VCaP (cell line): ENCODE measurements at regions not wholly inside any gene's neighbourhood (a gene's known extent, or its start where the extent isn't known, plus 50 kb on each side); places are given as distances from the start of the nearest gene placed in this dataset.
"Not testable (repeated sequence)": the region's sequence is repeated elsewhere in the genome, so short reads cannot be mapped to it uniquely, and the experiment has no call there.

Experiments used
- H3K27ac ChIP-seq: fragments of 450-650 bp; 2 replicates; pipeline ENCODE4 v1.5.1; 2017
- TF ChIP-seq, protein P1 (sequence below): fragments of 450-650 bp; conservative IDR thresholded peaks from 2 replicates; pipeline ENCODE4 v1.5.1; 2017; ENCODE audit warnings: mild to moderate bottlenecking, moderate library complexity

DNA sequence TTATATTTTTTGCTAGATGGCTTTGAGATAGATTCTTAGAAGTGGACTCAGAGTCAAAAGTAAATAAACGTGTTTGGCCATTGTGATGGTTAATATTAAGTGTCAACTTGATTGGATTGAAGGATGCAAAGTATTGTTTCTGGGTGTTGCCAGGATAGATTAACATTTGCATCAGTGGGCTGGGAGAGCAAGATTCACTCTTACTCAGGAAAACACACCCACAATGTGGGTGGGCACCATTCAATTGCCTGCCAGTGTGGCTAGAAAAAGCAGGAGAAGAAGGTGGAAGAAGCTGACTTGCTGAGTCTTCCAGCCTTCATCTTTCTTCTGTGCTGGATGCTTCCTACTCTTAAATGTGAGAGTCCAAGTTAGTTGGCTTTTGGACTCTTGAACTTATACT, 368.4 kb upstream of the TSPY2 start:
- H3K27ac ChIP-seq, result not testable (repeated sequence)

DNA sequence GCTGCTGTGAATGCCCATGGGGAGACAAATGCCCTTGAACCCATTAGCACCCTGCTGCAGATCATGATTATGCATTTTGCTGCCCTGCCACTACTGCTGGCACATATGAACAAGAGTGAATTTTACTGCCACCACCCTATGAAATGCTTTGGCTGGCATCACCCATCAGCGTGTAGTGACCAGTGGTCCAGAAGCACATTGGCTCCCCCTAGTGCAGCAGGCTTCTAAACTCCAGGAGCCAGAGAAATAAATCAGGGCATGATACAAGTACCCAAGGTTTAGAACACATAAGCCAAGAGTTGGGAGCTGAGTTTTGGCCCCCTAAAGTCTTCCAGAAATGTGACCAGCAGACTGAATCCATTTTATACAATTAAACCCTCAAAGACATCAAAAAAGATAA, 355.4 kb upstream of the TSPY2 start:
- TF ChIP-seq, protein P1, sequence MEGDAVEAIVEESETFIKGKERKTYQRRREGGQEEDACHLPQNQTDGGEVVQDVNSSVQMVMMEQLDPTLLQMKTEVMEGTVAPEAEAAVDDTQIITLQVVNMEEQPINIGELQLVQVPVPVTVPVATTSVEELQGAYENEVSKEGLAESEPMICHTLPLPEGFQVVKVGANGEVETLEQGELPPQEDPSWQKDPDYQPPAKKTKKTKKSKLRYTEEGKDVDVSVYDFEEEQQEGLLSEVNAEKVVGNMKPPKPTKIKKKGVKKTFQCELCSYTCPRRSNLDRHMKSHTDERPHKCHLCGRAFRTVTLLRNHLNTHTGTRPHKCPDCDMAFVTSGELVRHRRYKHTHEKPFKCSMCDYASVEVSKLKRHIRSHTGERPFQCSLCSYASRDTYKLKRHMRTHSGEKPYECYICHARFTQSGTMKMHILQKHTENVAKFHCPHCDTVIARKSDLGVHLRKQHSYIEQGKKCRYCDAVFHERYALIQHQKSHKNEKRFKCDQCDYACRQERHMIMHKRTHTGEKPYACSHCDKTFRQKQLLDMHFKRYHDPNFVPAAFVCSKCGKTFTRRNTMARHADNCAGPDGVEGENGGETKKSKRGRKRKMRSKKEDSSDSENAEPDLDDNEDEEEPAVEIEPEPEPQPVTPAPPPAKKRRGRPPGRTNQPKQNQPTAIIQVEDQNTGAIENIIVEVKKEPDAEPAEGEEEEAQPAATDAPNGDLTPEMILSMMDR, result 0 out of 2 replicates have a peak, but pooled peaks have one; percentile 15
- not testable (repeated sequence) for H3K27ac ChIP-seq

DNA sequence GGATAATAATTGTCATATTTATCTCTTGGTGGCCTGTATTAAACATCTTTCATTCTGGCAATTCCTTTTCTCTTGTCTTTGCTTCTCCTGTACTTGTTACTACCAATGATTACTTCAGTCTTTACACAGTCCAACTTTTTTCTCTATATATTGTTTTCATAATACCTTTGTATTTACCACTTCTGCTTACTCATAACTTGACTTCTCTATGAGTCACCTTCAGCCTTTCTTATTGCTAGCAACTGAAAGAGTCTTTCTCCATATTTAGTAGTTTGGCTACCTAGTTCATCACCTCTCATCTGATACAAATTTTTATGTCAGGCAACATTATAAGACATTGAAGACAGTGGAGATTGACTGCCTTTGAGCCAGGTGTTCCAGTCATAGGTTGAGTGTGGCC, 349.3 kb upstream of the TSPY2 start:
- H3K27ac ChIP-seq, result not testable (repeated sequence)

DNA sequence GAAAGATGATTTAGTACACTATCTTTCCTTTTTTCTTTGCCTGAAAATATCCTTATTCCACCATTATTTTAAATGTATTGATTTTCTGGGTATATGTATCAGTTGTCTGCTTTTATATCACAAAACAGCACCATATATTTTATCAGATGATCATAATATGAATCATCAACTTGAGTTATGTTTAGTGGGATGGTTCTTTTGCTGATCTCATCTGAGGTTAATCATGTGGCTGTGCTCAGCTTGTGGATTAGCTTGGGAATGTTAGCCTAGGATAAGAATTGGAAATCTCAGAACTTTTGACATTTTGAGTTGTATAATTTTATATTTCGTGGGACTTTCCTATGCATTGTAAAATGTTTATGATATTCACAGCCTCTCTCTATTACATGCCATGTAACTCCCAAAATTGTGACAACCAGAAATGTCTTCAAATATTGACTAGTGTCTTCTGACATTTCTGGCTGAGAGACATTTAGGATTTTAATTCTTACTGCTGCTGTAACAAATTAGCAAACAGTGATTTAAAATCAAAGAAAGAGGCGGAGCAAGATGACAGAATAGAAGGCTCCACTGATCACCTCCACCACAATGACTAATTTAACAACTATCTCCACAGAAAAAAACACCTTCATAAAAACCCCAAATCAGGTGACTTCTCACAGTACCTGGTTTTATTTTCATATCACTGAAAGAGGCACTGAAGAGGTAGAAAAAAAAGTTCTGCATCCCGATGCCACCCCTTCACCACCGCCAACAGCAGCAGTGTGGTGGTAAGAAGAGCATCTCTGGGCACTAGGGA, 337.1 kb upstream of the TSPY2 start:
- H3K27ac ChIP-seq, result not testable (repeated sequence)

DNA sequence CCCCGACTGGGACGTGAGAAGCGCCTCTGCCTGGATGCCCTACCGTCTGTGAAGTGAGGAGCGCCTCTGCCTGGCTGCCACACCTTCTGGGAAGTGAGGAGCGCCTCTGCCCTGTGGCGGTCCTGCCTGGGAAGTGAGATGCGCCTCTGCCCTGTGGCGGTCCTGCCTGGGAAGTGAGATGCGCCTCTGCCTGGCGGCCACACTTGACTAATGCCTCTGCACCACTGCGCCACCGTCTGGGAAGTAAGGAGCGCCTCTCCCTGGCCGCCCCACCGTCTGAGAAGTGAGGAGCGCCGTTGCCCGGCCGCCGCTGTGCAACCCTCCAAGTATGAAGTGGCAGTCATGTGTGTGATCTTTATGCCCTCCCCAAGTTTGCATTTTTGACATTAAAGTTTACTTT, 307.6 kb upstream of the TSPY2 start:
- H3K27ac ChIP-seq, result peak overlapping the region; percentile 64

DNA sequence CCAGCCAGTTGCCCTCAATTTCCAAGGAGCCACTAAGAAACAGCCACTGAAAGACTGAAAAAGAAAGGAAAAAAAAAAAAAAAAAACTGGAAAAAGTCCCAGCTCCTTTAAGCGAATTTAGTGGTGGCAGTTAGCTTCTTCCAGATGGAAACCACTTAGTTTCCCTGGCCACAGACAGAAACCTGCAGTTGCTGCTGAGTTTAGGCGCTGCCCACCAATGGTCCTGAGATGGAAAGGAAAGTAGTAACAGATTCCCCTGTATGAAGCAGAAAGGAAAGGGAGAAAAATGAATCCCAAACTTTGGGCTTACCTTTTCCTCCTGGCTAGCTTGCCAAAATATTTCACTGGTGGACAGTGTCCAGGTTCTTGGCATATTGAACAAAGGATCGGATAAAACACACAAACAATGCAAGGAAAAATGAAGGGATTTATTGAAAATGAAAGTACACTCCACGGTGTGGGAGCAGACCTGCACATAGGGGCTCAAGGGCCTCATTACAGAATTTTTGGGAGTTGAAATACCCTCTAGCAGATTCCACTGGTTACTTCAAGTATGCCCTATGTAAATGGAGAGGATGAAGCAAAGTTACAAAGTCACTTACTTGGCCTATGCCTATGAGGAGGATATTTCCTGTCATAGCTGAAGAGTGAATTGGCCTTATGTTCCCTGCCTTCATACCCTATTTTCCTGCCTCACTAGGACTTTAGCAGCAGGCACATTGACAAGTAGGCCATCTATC, 299.5 kb upstream of the TSPY2 start:
- H3K27ac ChIP-seq, result not testable (repeated sequence)

DNA sequence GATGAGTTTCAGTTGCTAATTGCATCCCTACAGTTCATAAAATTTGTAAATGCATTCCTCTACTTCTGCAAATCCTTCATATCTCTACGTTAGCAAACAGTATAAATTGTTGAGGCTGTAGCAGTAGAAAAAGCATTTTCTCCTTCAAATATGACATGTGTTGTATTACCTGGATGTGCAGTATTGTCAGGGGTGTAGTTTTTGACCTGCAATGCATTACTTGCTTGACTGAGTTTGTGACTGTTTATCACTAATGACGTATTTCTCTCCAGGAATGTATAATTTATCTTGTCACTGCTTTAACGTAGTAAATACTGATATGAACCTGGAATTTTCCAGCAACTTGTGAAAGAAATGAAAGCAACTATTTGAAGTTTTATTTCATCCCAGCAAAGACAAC, 279.0 kb upstream of the TSPY2 start:
- not testable (repeated sequence) for H3K27ac ChIP-seq

DNA sequence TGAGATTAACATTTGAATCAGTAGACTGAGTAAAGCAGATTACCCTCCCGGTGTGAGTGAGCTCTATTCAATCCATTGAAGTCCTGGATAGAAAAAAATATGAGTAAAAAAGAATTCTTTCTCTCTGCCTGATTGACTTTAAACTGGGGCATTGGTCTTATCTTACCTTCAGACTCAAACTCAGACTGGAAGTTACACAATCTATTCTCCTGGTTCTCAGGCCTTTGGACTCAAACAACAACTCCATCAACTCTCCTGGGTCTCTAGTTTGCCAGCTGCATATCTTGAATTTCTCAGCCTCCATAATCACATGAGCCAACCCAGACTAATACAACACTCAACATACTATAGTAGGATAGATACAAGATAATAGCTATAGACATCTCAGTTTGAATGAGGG, 255.4 kb upstream of the TSPY2 start:
- H3K27ac ChIP-seq, result not testable (repeated sequence)
